NCI-H524 treated with DMSO at 0.1 percent for 48 hours (cell line): ENCODE measurements at regions not wholly inside any gene's neighbourhood (a gene's known extent, or its start where the extent isn't known, plus 50 kb on each side); places are given as distances from the start of the nearest gene placed in this dataset.
"Not testable (repeated sequence)": the region's sequence is repeated elsewhere in the genome, so short reads cannot be mapped to it uniquely, and the experiment has no call there.

Experiments used
- DNase-seq: peaks from one replicate; lab custom pipeline; 2025; lab: John Stamatoyannopoulos, UW

GRCh38 chr4:114442856-114443255 is 155.8 kb upstream of the UGT8 start:
- DNase-seq: no peak

GRCh38 chr4:114444211-114444610 is 154.4 kb upstream of the UGT8 start:
- DNase-seq: no peak

- DNase-seq: not testable (repeated sequence)
Measured at GRCh38 chr4:114447963-114448516, 150.6 kb upstream of the UGT8 start.

- no peak for DNase-seq
Measured at GRCh38 chr4:114458728-114459127, 139.9 kb upstream of the UGT8 start.

GRCh38 chr4:114464726-114465272 is 133.8 kb upstream of the UGT8 start:
- DNase-seq: no peak

GRCh38 chr4:114465766-114466165 is 132.8 kb upstream of the UGT8 start:
- DNase-seq: no peak

- DNase-seq: no peak
Measured at GRCh38 chr4:114466299-114466698, 132.3 kb upstream of the UGT8 start.

GRCh38 chr4:114472269-114473032 is 126.2 kb upstream of the UGT8 start:
- DNase-seq: no peak

GRCh38 chr4:114474188-114474800 is 124.3 kb upstream of the UGT8 start:
- DNase-seq: no peak

GRCh38 chr4:114476310-114476709 is 122.3 kb upstream of the UGT8 start:
- no peak for DNase-seq

- no peak for DNase-seq
Measured at GRCh38 chr4:114479595-114479994, 119.0 kb upstream of the UGT8 start.

- DNase-seq: no peak
Measured at GRCh38 chr4:114481856-114482255, 116.8 kb upstream of the UGT8 start.

- DNase-seq: no peak
Measured at GRCh38 chr4:114487101-114487500, 111.5 kb upstream of the UGT8 start.

- no peak for DNase-seq
Measured at GRCh38 chr4:114488301-114488982, 110.2 kb upstream of the UGT8 start.

- no peak for DNase-seq
Measured at GRCh38 chr4:114494246-114494803, 104.3 kb upstream of the UGT8 start.

GRCh38 chr4:114495471-114495928 is 103.1 kb upstream of the UGT8 start:
- no peak for DNase-seq

GRCh38 chr4:114497116-114497515 is 101.5 kb upstream of the UGT8 start:
- no peak for DNase-seq

- DNase-seq: no peak
Measured at GRCh38 chr4:114509340-114509739, 89.3 kb upstream of the UGT8 start.

- no peak for DNase-seq
Measured at GRCh38 chr4:114512595-114513295, 85.9 kb upstream of the UGT8 start.

GRCh38 chr4:114519368-114519767 is 79.2 kb upstream of the UGT8 start:
- peak; percentile 29 for DNase-seq

- DNase-seq: no peak
Measured at GRCh38 chr4:114527170-114527569, 71.4 kb upstream of the UGT8 start.
